SK-N-MC (cell line): ENCODE measurements at regions not wholly inside any gene's neighbourhood (a gene's known extent, or its start where the extent isn't known, plus 50 kb on each side); places are given as distances from the start of the nearest gene placed in this dataset.

Experiments
- EZH2 ChIP-seq: fragments of 200-600 bp; sonication (generic); IDR thresholded peaks from one replicate; pipeline ENCODE4 v1.6.1; 2017; ENCODE audit warnings: antibody characterized with exemption
- POLR2AphosphoS5 ChIP-seq: IDR thresholded peaks from 2 replicates; pipeline ENCODE4 v1.6.1; 2012; ENCODE audit warnings: mild to moderate bottlenecking, low read depth, low read length, borderline replicate concordance

DNA sequence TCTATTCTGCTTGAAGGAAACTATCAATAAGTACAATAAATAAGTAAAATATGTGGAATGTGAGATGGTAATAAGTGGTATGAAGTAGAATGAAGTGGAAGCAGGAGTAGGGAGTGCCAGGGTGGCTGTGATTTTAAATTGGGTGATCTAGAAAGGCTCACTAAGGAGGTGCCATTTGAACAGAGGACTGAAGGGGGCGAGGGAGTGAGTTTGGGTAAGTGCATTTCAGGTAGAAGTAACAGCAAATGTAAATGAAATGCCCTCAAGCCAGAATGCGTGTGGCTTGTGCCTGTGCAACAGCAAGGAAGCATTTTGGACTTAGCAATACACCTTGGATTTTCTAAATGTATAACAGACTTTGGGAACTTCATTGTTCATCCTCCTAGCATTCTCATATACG is 77.1 kb downstream of the CCNA1 start:
- TF ChIP-seq EZH2 (no peak), POLR2AphosphoS5 (no peak)
